G401.6 (cell line): ENCODE measurements at regions not wholly inside any gene's neighbourhood (a gene's known extent, or its start where the extent isn't known, plus 50 kb on each side); places are given as distances from the start of the nearest gene placed in this dataset.

Source experiments
- FAIRE-seq: peaks from 2 replicates; lab custom pipeline; 2012; peaks lifted over from hg19 to GRCh38; lab: Jason Lieb, UNC

- no peak for FAIRE-seq
Observed at GRCh38 chr14:28494196-28494595, 272.4 kb upstream of the FOXG1 start.

GRCh38 chr14:28496364-28496763 lies 270.2 kb upstream of the FOXG1 start:
- FAIRE-seq = no peak

GRCh38 chr14:28502517-28502916 lies 264.1 kb upstream of the FOXG1 start:
- no peak for FAIRE-seq

- no peak for FAIRE-seq
Observed at GRCh38 chr14:28515571-28515970, 251.0 kb upstream of the FOXG1 start.

- FAIRE-seq = no peak
Observed at GRCh38 chr14:28536889-28537288, 229.7 kb upstream of the FOXG1 start.

- no peak for FAIRE-seq
Observed at GRCh38 chr14:28542040-28542439, 224.5 kb upstream of the FOXG1 start.

GRCh38 chr14:28565345-28565744 lies 201.2 kb upstream of the FOXG1 start:
- FAIRE-seq = no peak

GRCh38 chr14:28570391-28570790 lies 196.2 kb upstream of the FOXG1 start:
- FAIRE-seq = no peak

- no peak for FAIRE-seq
Observed at GRCh38 chr14:28571636-28572035, 195.0 kb upstream of the FOXG1 start.

- FAIRE-seq = no peak
Observed at GRCh38 chr14:28576523-28576922, 190.1 kb upstream of the FOXG1 start.

GRCh38 chr14:28577187-28577586 lies 189.4 kb upstream of the FOXG1 start:
- FAIRE-seq = no peak

- FAIRE-seq = no peak
Observed at GRCh38 chr14:28577711-28578131, 188.9 kb upstream of the FOXG1 start.

GRCh38 chr14:28584951-28585350 lies 181.6 kb upstream of the FOXG1 start:
- no peak for FAIRE-seq

GRCh38 chr14:28589792-28590191 lies 176.8 kb upstream of the FOXG1 start:
- no peak for FAIRE-seq

- FAIRE-seq = no peak
Observed at GRCh38 chr14:28596391-28596790, 170.2 kb upstream of the FOXG1 start.

GRCh38 chr14:28599191-28599590 lies 167.4 kb upstream of the FOXG1 start:
- FAIRE-seq = no peak

GRCh38 chr14:28599605-28600004 lies 167.0 kb upstream of the FOXG1 start:
- no peak for FAIRE-seq

GRCh38 chr14:28603606-28604005 lies 163.0 kb upstream of the FOXG1 start:
- FAIRE-seq = no peak

- no peak for FAIRE-seq
Observed at GRCh38 chr14:28607661-28608060, 158.9 kb upstream of the FOXG1 start.

- no peak for FAIRE-seq
Observed at GRCh38 chr14:28608443-28608842, 158.1 kb upstream of the FOXG1 start.

GRCh38 chr14:28608851-28609828 lies 157.4 kb upstream of the FOXG1 start:
- FAIRE-seq = peak; percentile 66

- no peak for FAIRE-seq
Observed at GRCh38 chr14:28612414-28612813, 154.2 kb upstream of the FOXG1 start.

- FAIRE-seq = no peak
Observed at GRCh38 chr14:28613532-28613931, 153.1 kb upstream of the FOXG1 start.

GRCh38 chr14:28626780-28627179 lies 139.8 kb upstream of the FOXG1 start:
- FAIRE-seq = no peak
